CD4-positive, alpha-beta T cell (primary cell): ENCODE measurements at regions not wholly inside any gene's neighbourhood (a gene's known extent, or its start where the extent isn't known, plus 50 kb on each side); places are given as distances from the start of the nearest gene placed in this dataset.
A peak's percentile ranks its signal among the peaks of the same experiment; 100 is the strongest.

Source experiments
- ATAC-seq: fragments of 200-7000 bp; cut with Tn5 transposase; one replicate; pipeline ENCODE4 v1.10.0; 2022; ENCODE audit warnings: mild to moderate bottlenecking; ENCODE audit not compliant: poor library complexity
- CTCF ChIA-PET: fragments of 350-600 bp; sonication (Branson Sonifier 250); formaldehyde crosslinking; loops from one replicate; lab custom pipeline; 2021; ENCODE audit warnings: antibody characterized with exemption, inconsistent platforms; lab: Charles Lee
- POLR2A ChIA-PET: fragments of 350-600 bp; sonication (Branson Sonifier 250); formaldehyde crosslinking; loops from one replicate; lab custom pipeline; 2021; ENCODE audit warnings: antibody characterized with exemption, inconsistent platforms; lab: Charles Lee
- DNase-seq, 14 experiments: peaks; one replicate each; pipeline ENCODE4 v3.0.0-alpha.2; 2013 to 2020; ENCODE audit warnings: mixed read lengths in 2 of 14
- H3K27ac ChIP-seq, 2 donors: one replicate each; pipeline versions ENCODE4 v1.5.1 to v1.7.0; 2013; ENCODE audit warnings: low read length in 2 of 2, low read depth in 1 of 2, mild to moderate bottlenecking in 1 of 2
- H3K27me3 ChIP-seq, 2 experiments: 1 replicate in 1 of 2; 2 replicates in 1 of 2; pipeline versions ENCODE4 v1.6.1 to v1.7.0; 2013; ENCODE audit warnings: low read length in 2 of 2, control low read depth in 1 of 2, mild to moderate bottlenecking in 1 of 2, moderate library complexity in 1 of 2; ENCODE audit not compliant: insufficient read depth in 2 of 2, control insufficient read depth in 1 of 2
- H3K36me3 ChIP-seq: one replicate; pipeline ENCODE4 v1.6.1; 2013; ENCODE audit warnings: low read length, control low read depth; ENCODE audit not compliant: insufficient read depth
- H3K4me1 ChIP-seq: one replicate; pipeline ENCODE4 v1.6.1; 2013; ENCODE audit warnings: low read length, control low read depth; ENCODE audit not compliant: insufficient read depth
- H3K4me3 ChIP-seq: one replicate; pipeline ENCODE4 v1.5.1; 2013; ENCODE audit warnings: mild to moderate bottlenecking, low read length, moderate library complexity
- H3K9me3 ChIP-seq, 2 experiments: 1 replicate in 1 of 2; 2 replicates in 1 of 2; pipeline versions ENCODE4 v1.6.1 to v1.7.0; 2013; ENCODE audit warnings: low read length in 2 of 2, mild to moderate bottlenecking in 2 of 2, control low read depth in 1 of 2, moderate library complexity in 1 of 2; ENCODE audit not compliant: control insufficient read depth in 1 of 2, insufficient read depth in 1 of 2
- H3K27ac Mint-ChIP-seq: one replicate; pipeline ENCODE4 v1.8.0; 2020; ENCODE audit warnings: mixed read lengths
- H3K27me3 Mint-ChIP-seq: one replicate; pipeline ENCODE4 v1.8.0; 2021; ENCODE audit warnings: mixed read lengths
- H3K36me3 Mint-ChIP-seq: one replicate; pipeline ENCODE4 v1.8.0; 2021; ENCODE audit warnings: low read depth, mixed read lengths
- H3K4me1 Mint-ChIP-seq: one replicate; pipeline ENCODE4 v1.8.0; 2021; ENCODE audit warnings: low read depth, mixed read lengths
- H3K4me3 Mint-ChIP-seq: one replicate; pipeline ENCODE4 v1.8.0; 2020; ENCODE audit warnings: mild to moderate bottlenecking, mixed read lengths
- H3K9me3 Mint-ChIP-seq: one replicate; pipeline ENCODE4 v1.8.0; 2020; ENCODE audit warnings: mixed read lengths
- CTCF ChIP-seq: fragments of 200-600 bp; IDR thresholded peaks from one replicate; pipeline ENCODE4 v1.8.0; 2022; ENCODE audit warnings: antibody characterized with exemption, mild to moderate bottlenecking
- intact Hi-C, 2 experiments: fragments of 100-400 bp; cut with DNase I in 1 of 2; cut with micrococcal nuclease in 1 of 2; formaldehyde crosslinking; loops; one replicate each; pipeline versions ENCODE4 v1.15.1 to v1.9.0; 2023 to 2025; cut with DNase I, micrococcal nuclease

GRCh38 chr10:32132357-32132946, 76.2 kb upstream of the KIF5B start:
- Mint-ChIP-seq H3K4me3 (no peak overlapping the region), H3K4me1 (peaks cover 13% of the 10 kb centered on the region), H3K36me3 (no peaks in the 10 kb centered on the region), H3K27me3 (no peaks in the 10 kb centered on the region), H3K9me3 (no peaks in the 10 kb centered on the region), H3K27ac (no peak overlapping the region)
- H3K36me3 ChIP-seq, result no peaks in the 10 kb centered on the region
- DNase-seq, result peak in 1 of 14 experiments; percentile 5
- no peak for TF ChIP-seq CTCF
- ChIA-PET CTCF (no interaction called here), POLR2A (no interaction called here)
- no peak overlapping the region for H3K27ac ChIP-seq
- H3K4me3 ChIP-seq, result no peak overlapping the region
- intact Hi-C loops, result no loop called here
- H3K4me1 ChIP-seq, result peaks cover 8% of the 10 kb centered on the region
- ATAC-seq, result no peak
- peaks cover 0 to 3% of the 10 kb centered on the region in 2 experiments for H3K9me3 ChIP-seq
- no peaks in the 10 kb centered on the region for H3K27me3 ChIP-seq

- Histone ChIP-seq H3K4me3 (no peak overlapping the region), H3K4me1 (peaks cover 8% of the 10 kb centered on the region), H3K36me3 (no peaks in the 10 kb centered on the region), H3K27me3 (no peaks in the 10 kb centered on the region), H3K9me3 (peaks cover 0 to 3% of the 10 kb centered on the region in 2 experiments), H3K27ac (no peak overlapping the region)
- TF ChIP-seq CTCF, result no peak
- H3K27me3 Mint-ChIP-seq, result no peaks in the 10 kb centered on the region
- DNase-seq (peak in 2 of 14 experiments; percentile 7 to 25), ATAC-seq (no peak)
- no peaks in the 10 kb centered on the region for H3K36me3 Mint-ChIP-seq
- no peak overlapping the region for H3K4me3 Mint-ChIP-seq
- H3K9me3 Mint-ChIP-seq, result no peaks in the 10 kb centered on the region
- ChIA-PET POLR2A (no interaction called here), CTCF (no interaction called here)
- intact Hi-C loops, result no loop called here
- peak overlapping the region; percentile 41 for H3K27ac Mint-ChIP-seq
- peaks cover 13% of the 10 kb centered on the region for H3K4me1 Mint-ChIP-seq
Observed at GRCh38 chr10:32131388-32131787, 75.2 kb upstream of the KIF5B start.

- Histone ChIP-seq H3K27ac (no peak overlapping the region), H3K36me3 (no peaks in the 10 kb centered on the region), H3K4me1 (peaks cover 8% of the 10 kb centered on the region), H3K4me3 (no peak overlapping the region), H3K9me3 (peaks cover 0 to 3% of the 10 kb centered on the region in 2 experiments), H3K27me3 (no peaks in the 10 kb centered on the region)
- POLR2A ChIA-PET, result no interaction called here
- Mint-ChIP-seq H3K36me3 (no peaks in the 10 kb centered on the region), H3K27me3 (no peaks in the 10 kb centered on the region), H3K9me3 (no peaks in the 10 kb centered on the region), H3K4me1 (peaks cover 13% of the 10 kb centered on the region), H3K4me3 (no peak overlapping the region), H3K27ac (no peak overlapping the region)
- ATAC-seq (no peak), DNase-seq (no peak)
- intact Hi-C loops, result no loop called here
- TF ChIP-seq CTCF, result no peak
- CTCF ChIA-PET, result no interaction called here
Observed at GRCh38 chr10:32130788-32131187, 74.6 kb upstream of the KIF5B start.
